22Rv1 (cell line): ENCODE measurements at regions not wholly inside any gene's neighbourhood (a gene's known extent, or its start where the extent isn't known, plus 50 kb on each side); places are given as distances from the start of the nearest gene placed in this dataset.
"Not testable (repeated sequence)": the region's sequence is repeated elsewhere in the genome, so short reads cannot be mapped to it uniquely, and the experiment has no call there.

ENCODE experiments used
- H3K27ac ChIP-seq: fragments of 450-650 bp; 2 replicates; pipeline ENCODE4 v1.5.1; 2017
- CTCF ChIP-seq: fragments of 450-650 bp; IDR thresholded peaks from 2 replicates; pipeline ENCODE4 v1.5.1; 2017; ENCODE audit warnings: mild to moderate bottlenecking
- ZFX ChIP-seq: fragments of 450-650 bp; IDR thresholded peaks from 2 replicates; pipeline ENCODE4 v1.6.1; 2017; ENCODE audit warnings: antibody characterized with exemption, borderline replicate concordance

DNA sequence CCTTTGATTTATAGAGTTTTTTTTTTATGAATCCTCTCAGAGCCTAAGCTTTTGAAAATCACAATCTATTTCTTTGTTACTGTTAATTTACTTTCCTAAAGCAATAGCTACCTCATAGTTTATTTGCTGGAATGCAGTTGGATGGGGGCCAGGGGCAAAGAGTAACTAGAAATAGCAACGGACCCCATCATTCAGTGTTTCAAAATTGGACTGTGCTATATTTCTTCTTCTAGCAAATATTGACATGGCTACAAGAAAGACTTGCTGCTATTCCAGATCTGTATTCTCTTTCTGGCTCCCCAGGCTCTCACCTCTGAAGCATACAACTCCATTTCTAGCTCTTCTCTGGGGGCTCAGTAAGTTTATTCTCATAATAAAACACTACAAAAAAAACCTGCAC is 661.6 kb upstream of the NRG3 start:
- H3K27ac ChIP-seq: no peak overlapping the region
- no peak for TF ChIP-seq ZFX
- no peak for TF ChIP-seq CTCF

- no peak overlapping the region for H3K27ac ChIP-seq
- TF ChIP-seq CTCF: no peak
- no peak for TF ChIP-seq ZFX
Observed at GRCh38 chr10:81215498-81215897, 659.5 kb upstream of the NRG3 start.

GRCh38 chr10:81216949-81217348 is 658.0 kb upstream of the NRG3 start:
- H3K27ac ChIP-seq: no peak overlapping the region
- TF ChIP-seq ZFX (no peak), CTCF (no peak)

DNA sequence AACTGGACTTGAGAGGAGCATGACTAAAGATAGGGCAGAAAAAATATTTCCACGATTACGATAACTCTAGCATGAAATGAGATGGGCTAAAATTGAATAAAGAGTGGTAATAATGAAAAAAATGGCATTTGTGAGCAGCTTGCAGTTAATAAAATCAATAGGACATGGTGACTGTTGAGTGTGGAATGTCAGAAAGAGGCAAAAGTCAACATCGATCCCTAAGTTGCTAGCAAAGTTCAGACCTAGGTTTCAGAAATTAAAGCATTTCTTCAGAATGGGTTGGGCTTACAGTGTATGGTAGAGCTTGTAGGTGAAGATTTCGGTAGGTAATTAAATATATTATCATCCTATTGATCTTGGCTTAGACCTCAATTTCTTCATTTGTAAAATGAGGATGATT is 656.7 kb upstream of the NRG3 start:
- TF ChIP-seq CTCF: no peak
- no peak for TF ChIP-seq ZFX
- no peak overlapping the region for H3K27ac ChIP-seq

- H3K27ac ChIP-seq: no peak overlapping the region
- TF ChIP-seq ZFX (no peak), CTCF (no peak)
Observed at GRCh38 chr10:81219758-81220157, 655.2 kb upstream of the NRG3 start.

DNA sequence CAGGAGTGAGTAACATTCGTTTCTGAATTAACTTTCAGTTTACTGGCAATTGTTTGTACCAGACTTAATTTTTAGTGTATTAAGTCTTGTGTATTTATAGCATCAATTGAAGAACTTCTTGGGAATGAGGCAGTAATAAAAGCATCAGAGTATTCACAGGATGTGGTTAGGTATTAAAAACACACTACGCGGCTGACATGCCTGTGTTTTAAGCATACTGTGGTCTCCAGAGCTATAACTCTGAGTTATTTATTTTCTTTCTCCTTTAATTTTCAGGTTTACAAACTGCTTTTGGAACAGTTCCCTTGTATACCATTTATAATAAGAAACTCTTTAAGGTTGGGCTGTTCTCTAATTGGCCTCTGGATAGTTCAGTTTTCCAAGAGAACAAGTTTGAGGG is 626.1 kb upstream of the NRG3 start:
- no peak overlapping the region for H3K27ac ChIP-seq
- TF ChIP-seq ZFX: no peak

DNA sequence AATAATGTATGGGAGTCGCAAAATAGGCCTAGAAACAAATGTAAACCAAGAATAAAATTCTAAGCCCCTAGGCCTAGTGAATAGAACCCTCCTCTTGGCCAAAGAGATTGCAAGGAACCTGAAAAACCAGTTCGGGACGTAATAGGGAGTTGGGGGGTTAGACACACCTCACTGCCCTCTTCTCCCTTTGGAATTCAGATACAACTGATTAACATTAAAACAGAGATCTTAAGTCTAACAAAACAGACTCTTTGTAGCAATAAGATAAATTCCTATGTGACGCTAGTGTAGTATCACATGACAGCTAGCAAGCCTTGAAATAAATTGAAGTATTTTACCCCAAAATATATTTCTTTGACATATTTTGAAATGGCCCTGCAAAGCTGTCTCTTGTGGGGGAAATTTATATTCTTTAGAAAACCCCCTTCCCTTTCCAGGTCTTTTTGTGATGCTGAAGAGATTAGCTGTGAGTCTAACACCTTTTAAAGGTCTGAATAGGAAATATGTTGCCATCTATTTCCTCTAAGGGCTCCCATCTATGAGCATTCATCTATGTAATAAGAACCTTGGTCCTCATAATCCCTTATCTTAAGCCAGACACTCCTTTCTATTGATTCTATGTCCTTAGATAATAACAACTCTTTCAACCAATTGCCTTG is 623.4 kb upstream of the NRG3 start:
- no peak overlapping the region for H3K27ac ChIP-seq

DNA sequence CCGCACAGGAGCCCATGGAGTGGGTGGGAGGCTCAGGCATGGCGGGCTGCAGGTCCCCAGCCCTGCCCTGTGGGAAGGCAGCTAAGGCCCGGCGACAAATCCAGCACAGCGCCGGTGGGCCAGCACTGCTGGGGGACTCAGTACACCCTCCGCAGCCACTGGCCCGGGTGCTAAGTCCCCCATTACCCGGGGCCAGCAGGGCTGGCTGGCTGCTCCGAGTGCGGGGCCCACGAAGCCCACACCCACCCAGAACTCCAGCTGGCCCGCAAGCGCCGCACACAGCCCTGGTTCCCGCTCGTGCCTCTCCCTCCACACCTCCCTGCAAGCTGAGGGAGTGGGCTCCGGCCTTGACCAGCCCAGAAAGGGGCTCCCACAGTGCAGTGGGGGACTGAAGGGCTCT is 610.0 kb upstream of the NRG3 start:
- H3K27ac ChIP-seq: not testable (repeated sequence)

More for the DNA sequence above, 623.4 kb upstream of the NRG3 start:
- TF ChIP-seq ZFX (no peak), CTCF (no peak)

DNA sequence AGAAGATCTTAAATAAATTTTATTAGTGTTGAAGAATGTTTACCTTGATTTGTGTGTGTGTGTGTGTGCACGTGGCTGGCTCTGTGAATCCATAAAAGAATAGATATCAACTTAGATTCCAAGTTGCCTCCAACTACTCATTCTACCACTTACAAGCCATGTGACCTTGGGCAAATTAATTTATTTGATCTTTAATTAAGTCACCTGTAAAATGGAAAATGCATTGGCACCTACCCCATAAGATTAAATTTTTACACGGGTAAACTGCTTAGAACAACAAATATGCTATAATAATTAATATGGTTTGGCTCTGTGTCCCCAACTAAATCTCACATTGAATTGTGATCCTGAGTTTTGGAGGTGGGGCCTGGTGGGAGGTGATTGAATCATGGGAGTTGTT is 604.9 kb upstream of the NRG3 start:
- peak overlapping the region; percentile 39 for H3K27ac ChIP-seq
- no peak for TF ChIP-seq CTCF
- TF ChIP-seq ZFX: no peak
